GM21526 (cell line): ENCODE measurements at regions not wholly inside any gene's neighbourhood (a gene's known extent, or its start where the extent isn't known, plus 50 kb on each side); places are given as distances from the start of the nearest gene placed in this dataset.
A peak's percentile ranks its signal among the peaks of the same experiment; 100 is the strongest.
"Not testable (repeated sequence)": the region's sequence is repeated elsewhere in the genome, so short reads cannot be mapped to it uniquely, and the experiment has no call there.

Source experiments
- ATAC-seq: cut with Tn5 transposase; IDR thresholded peaks from one replicate; pipeline ENCODE4 v1.9.1; 2021; ENCODE audit warnings: moderate library complexity; ENCODE audit not compliant: unreplicated experiment, low FRiP score

DNA sequence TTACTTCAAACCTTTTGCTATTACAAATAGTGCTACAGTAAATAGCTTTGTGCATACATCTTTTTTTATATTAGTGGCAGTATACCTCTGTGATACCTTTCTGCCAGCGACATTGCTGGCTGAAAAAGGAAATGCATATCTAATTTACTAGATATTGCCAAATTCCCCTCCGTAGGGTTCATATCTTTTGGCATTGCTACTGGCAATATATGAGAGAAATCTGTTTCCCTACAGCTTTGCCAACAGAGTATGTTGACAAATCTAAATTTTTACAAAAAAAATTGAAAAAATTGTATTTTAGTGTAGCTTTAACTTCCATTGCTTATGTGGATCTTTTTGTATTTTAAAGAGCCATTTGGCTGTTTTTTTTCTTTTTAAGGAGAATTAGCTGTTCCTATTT, 426.7 kb downstream of the TRIB2 start:
- ATAC-seq: no peak

DNA sequence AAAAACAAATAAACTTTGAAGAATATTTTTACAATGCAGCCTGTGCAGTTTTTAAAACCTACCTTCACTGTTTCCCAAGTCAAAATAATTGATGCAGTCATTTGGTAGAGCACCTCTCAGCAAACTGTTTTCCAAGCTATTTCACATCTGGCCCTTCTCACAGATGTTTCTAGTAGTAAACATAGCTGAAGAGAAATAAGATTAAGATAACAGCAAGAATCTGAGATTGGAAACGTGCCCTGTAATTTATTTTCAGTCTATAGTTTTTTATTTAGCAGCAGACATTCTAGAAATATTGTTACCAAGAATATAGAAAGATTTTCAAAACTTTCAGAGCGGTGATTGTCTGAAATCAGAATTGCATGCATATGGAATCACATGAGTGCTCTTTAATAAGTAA, 440.2 kb downstream of the TRIB2 start:
- no peak for ATAC-seq

DNA sequence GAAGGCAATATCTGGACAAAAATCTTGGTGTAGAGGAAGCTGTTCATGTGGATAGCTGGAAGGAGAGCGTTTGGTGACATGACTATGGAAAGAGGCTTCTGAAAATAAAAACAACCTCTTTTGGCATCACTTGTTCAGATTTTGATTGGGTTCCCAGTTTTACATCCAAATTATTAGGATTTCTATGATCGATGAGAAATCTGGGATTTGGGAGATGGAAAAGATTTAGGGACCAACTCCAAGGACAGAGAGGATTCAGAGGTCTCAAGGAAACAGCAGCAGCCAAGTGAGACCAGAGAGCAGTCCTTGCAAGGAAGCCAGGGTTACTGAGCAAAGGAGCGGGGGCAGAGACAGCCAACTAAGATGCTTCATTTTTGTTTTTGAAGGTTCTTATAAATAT, 441.7 kb downstream of the TRIB2 start:
- no peak for ATAC-seq

DNA sequence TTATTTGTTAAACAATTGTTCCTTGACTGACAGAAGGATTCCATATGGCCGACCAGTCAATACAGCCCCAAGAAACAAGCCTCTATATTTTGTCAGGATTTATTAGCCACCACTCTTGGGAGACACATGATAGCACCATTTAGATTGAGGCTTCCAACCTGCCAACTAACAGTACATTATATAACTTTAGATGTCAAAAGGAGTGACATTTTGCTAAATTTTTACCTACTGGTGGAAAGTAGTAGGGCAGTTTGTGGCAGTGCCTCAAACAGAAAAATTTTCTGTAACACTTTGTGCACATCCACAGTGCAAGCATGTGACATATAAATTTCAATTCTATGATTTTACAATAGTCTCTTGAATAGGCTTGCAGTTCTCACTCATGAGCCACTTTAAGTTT, 464.0 kb downstream of the TRIB2 start:
- no peak for ATAC-seq

- peak; percentile 91 for ATAC-seq
Measured at GRCh38 chr2:13193075-13193474, 476.3 kb downstream of the TRIB2 start.

GRCh38 chr2:13193900-13194299, 477.2 kb downstream of the TRIB2 start:
- peak; percentile 68 for ATAC-seq

DNA sequence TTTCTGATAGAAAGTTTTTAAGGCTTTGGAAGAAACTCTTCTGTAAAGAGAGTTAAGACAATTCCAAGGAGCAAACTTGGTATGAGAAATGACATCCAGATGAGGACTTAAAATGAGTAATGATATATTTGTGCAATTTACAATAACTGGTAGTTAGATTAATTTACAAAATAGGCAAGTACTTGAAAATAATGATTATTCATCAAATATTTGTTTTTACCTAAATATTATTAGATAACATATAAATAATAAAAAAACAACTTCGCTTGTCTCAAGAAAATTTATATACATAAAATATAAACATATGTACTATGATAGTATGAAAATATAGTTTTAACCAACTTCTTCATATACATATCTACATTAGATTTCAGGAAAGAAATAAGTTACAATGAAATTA, 478.5 kb downstream of the TRIB2 start:
- no peak for ATAC-seq

GRCh38 chr2:13197248-13197647, 480.5 kb downstream of the TRIB2 start:
- no peak for ATAC-seq

- no peak for ATAC-seq
Measured at GRCh38 chr2:13201924-13202323, 485.2 kb downstream of the TRIB2 start.

- no peak for ATAC-seq
Measured at GRCh38 chr2:13212115-13212514, 495.4 kb downstream of the TRIB2 start.

- no peak for ATAC-seq
Measured at GRCh38 chr2:13218205-13218604, 501.5 kb downstream of the TRIB2 start.

DNA sequence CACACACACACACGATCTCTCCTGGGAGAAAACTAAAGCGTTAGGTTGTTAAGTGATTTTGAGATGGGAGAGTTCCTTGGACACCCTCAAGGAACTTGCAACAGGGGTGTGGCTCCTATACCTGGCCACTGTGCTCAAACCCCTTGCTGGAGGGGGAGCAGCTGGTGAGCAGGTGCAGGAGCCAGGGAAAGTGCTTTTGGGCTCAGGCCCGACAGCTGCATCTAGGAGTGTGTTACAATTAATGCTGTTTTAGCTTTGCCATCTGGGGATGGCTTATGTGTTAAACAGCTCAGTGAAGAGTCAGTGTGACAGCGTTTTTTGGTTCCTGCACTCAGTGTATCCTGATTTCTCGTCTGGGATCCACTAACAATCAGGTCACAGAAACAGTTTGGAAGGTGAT, 510.8 kb downstream of the TRIB2 start:
- ATAC-seq: no peak

- ATAC-seq: no peak
Measured at GRCh38 chr2:13230221-13230620, 513.5 kb downstream of the TRIB2 start.

- no peak for ATAC-seq
Measured at GRCh38 chr2:13240061-13240460, 523.3 kb downstream of the TRIB2 start.

- ATAC-seq: no peak
Measured at GRCh38 chr2:13240789-13241487, 524.2 kb downstream of the TRIB2 start.

- no peak for ATAC-seq
Measured at GRCh38 chr2:13252615-13253014, 535.9 kb downstream of the TRIB2 start.

DNA sequence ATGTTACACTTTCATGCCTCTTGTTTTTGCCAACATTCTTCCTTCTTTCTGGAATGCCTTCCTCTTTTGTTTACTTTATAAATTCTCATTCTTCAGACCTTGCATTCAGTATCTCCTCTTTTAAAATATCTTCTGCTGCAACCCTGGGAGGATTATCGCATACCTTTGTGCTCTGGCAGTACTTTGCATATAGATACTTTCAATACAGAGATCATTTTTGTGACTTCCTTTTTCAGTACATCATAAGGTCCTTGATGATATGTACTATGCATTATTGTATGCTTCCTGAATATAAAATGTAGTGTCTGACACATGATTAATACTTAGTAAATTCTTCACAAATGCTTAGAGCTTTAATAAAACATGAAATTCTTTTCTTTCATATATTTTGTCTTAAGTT, 538.7 kb downstream of the TRIB2 start:
- no peak for ATAC-seq

DNA sequence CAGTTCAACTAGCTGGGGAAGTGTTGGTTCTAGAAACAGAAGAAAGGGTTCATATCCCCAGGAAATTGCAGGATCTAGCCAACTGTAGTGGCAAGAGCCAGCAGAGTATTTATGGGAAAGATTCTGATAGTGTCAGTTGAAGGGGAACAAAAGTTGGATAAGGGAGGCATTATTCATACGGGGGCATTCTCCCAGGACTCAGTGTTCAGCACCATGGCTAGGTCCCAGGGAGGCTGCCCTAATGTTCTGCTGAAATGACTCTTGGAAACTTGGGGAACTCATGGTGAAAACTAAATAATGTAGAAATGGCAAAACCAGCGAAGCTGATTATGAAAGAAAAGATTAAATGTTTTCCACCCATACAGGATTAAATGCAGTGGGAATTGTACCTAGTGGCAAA, 543.7 kb downstream of the TRIB2 start:
- no peak for ATAC-seq

DNA sequence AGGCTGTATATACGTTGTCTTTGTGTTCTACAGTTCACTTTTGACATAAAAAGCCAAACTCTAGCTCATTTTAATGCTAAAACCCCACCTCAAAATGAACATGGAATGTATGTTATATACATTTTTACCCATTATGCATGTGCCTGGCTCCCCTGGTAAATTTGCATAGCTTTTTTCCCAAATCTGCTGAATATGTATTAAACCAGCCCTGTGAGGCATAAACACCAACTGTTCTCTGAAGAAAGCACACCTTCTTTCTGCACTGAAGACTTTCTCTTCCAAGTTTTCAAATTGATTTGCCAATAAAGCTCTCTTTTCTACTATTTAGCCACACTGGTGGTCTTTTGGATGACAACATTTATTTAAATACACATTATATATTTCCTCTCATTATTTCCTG, 549.4 kb downstream of the TRIB2 start:
- ATAC-seq: no peak

GRCh38 chr2:13284688-13285087, 568.0 kb downstream of the TRIB2 start:
- no peak for ATAC-seq

DNA sequence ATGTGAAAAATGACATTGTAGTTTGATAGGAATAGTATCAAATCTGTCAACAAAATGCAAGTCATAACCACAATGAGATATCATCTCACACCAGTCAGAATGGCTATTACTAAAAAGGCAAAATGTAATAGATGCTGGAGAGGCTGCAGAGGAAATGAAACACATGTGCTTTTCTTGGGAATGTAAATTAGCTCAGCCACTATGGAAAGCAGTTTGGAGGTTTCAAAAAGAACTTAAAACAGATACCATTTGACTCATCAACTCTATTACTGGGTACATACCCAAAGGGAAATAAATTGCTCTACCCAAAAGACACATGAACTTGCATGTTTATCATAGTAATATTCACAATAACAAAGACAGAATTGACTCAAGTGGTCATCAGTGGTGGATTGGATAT, 572.6 kb downstream of the TRIB2 start:
- no peak for ATAC-seq

- not testable (repeated sequence) for ATAC-seq
Measured at GRCh38 chr2:13308478-13308805, 591.7 kb downstream of the TRIB2 start.

GRCh38 chr2:13308989-13309388, 592.3 kb downstream of the TRIB2 start:
- no peak for ATAC-seq
